ENCODE measurements at regions not wholly inside any gene's neighbourhood (a gene's known extent, or its start where the extent isn't known, plus 50 kb on each side); places are given as distances from the start of the nearest gene placed in this dataset.
"Not testable (repeated sequence)": the region's sequence is repeated elsewhere in the genome, so short reads cannot be mapped to it uniquely, and the experiment has no call there.

GRCh38 chr7:25603427-25603740 lies 375.1 kb upstream of the NPVF start:
- not testable (repeated sequence) for H3K36me3 Mint-ChIP-seq; ATAC-seq (replicated peaks); H3K27me3 Mint-ChIP-seq; DNase-seq; H3K9me3 Mint-ChIP-seq; H3K4me1 Mint-ChIP-seq; H3K27ac Mint-ChIP-seq
- peak overlapping the region; percentile 67 to 74 for H3K4me3 Mint-ChIP-seq

GRCh38 chr7:25611196-25611595 lies 382.9 kb upstream of the NPVF start:
- no peaks in the 10 kb centered on the region for H3K27me3 Mint-ChIP-seq
- no peak for DNase-seq
- H3K27ac Mint-ChIP-seq, result no peak overlapping the region
- peaks cover 12 to 15% of the 10 kb centered on the region in 2 donors for H3K9me3 Mint-ChIP-seq
- no peak for ATAC-seq (replicated peaks)
- no peak overlapping the region for H3K4me3 Mint-ChIP-seq
- peaks cover 20 to 25% of the 10 kb centered on the region in 2 donors for H3K4me1 Mint-ChIP-seq
- H3K36me3 Mint-ChIP-seq, result peaks cover 12 to 14% of the 10 kb centered on the region in 2 donors

- H3K4me3 Mint-ChIP-seq, result no peak overlapping the region
- DNase-seq (no peak), ATAC-seq (replicated peaks) (no peak)
- peaks cover 12 to 14% of the 10 kb centered on the region in 2 donors for H3K36me3 Mint-ChIP-seq
- no peaks in the 10 kb centered on the region for H3K27me3 Mint-ChIP-seq
- peaks cover 33 to 51% of the 10 kb centered on the region in 2 donors for H3K4me1 Mint-ChIP-seq
- no peak overlapping the region for H3K27ac Mint-ChIP-seq
- peaks cover 12 to 15% of the 10 kb centered on the region in 2 donors for H3K9me3 Mint-ChIP-seq
These were observed 385.6 kb upstream of the NPVF start for GRCh38 chr7:25613912-25614311.

GRCh38 chr7:25614415-25614814 lies 386.1 kb upstream of the NPVF start:
- H3K27me3 Mint-ChIP-seq, result no peaks in the 10 kb centered on the region
- ATAC-seq (replicated peaks), result no peak
- no peak for DNase-seq
- H3K4me3 Mint-ChIP-seq, result peak overlapping the region in 1 of 2 donors; percentile 15
- no peak overlapping the region for H3K27ac Mint-ChIP-seq
- H3K4me1 Mint-ChIP-seq, result peaks cover 33 to 56% of the 10 kb centered on the region in 2 donors
- H3K36me3 Mint-ChIP-seq, result peaks cover 12 to 14% of the 10 kb centered on the region in 2 donors
- peaks cover 12 to 15% of the 10 kb centered on the region in 2 donors for H3K9me3 Mint-ChIP-seq

GRCh38 chr7:25615003-25615402 lies 386.7 kb upstream of the NPVF start:
- Mint-ChIP-seq H3K9me3 (peaks cover 12 to 15% of the 10 kb centered on the region in 2 donors), H3K4me1 (peaks cover 35 to 62% of the 10 kb centered on the region in 2 donors), H3K36me3 (peaks cover 12 to 14% of the 10 kb centered on the region in 2 donors), H3K27me3 (no peaks in the 10 kb centered on the region), H3K27ac (no peak overlapping the region), H3K4me3 (peak overlapping the region in 1 of 2 donors; percentile 19)
- DNase-seq (no peak), ATAC-seq (replicated peaks) (peak; percentile 39 to 56)

- peak overlapping the region; percentile 48 to 55 for H3K4me3 Mint-ChIP-seq
- no peaks in the 10 kb centered on the region for H3K27me3 Mint-ChIP-seq
- H3K36me3 Mint-ChIP-seq, result peaks cover 12 to 14% of the 10 kb centered on the region in 2 donors
- ATAC-seq (replicated peaks) (peak; percentile 50 to 66), DNase-seq (no peak)
- peaks cover 40 to 68% of the 10 kb centered on the region in 2 donors for H3K4me1 Mint-ChIP-seq
- H3K9me3 Mint-ChIP-seq, result peaks cover 12 to 15% of the 10 kb centered on the region in 2 donors
- H3K27ac Mint-ChIP-seq, result no peak overlapping the region
These were observed 387.3 kb upstream of the NPVF start for GRCh38 chr7:25615593-25615992.

- no peak overlapping the region for H3K27ac Mint-ChIP-seq
- H3K36me3 Mint-ChIP-seq, result peaks cover 7% of the 10 kb centered on the region in 2 donors
- DNase-seq, result no peak
- peaks cover 8 to 9% of the 10 kb centered on the region in 2 donors for H3K9me3 Mint-ChIP-seq
- peaks cover 46 to 81% of the 10 kb centered on the region in 2 donors for H3K4me1 Mint-ChIP-seq
- no peak overlapping the region for H3K4me3 Mint-ChIP-seq
- no peaks in the 10 kb centered on the region for H3K27me3 Mint-ChIP-seq
- no peak for ATAC-seq (replicated peaks)
These were observed 388.9 kb upstream of the NPVF start for GRCh38 chr7:25617214-25617613.

GRCh38 chr7:25617673-25618072 lies 389.4 kb upstream of the NPVF start:
- Mint-ChIP-seq H3K9me3 (peaks cover 6 to 7% of the 10 kb centered on the region in 2 donors), H3K27me3 (no peaks in the 10 kb centered on the region), H3K4me3 (no peak overlapping the region), H3K27ac (no peak overlapping the region), H3K36me3 (peaks cover 6% of the 10 kb centered on the region in 2 donors), H3K4me1 (peaks cover 48 to 81% of the 10 kb centered on the region in 2 donors)
- no peak for ATAC-seq (replicated peaks)
- DNase-seq, result no peak

GRCh38 chr7:25619381-25619780 lies 391.1 kb upstream of the NPVF start:
- DNase-seq (no peak), ATAC-seq (replicated peaks) (no peak)
- Mint-ChIP-seq H3K4me1 (peaks cover 44 to 75% of the 10 kb centered on the region in 2 donors), H3K27me3 (no peaks in the 10 kb centered on the region), H3K4me3 (no peak overlapping the region), H3K9me3 (no peaks in the 10 kb centered on the region), H3K27ac (no peak overlapping the region), H3K36me3 (no peaks in the 10 kb centered on the region)

GRCh38 chr7:25619963-25620799 lies 391.9 kb upstream of the NPVF start:
- Mint-ChIP-seq H3K27me3 (no peaks in the 10 kb centered on the region), H3K36me3 (no peaks in the 10 kb centered on the region), H3K4me3 (peak overlapping the region; percentile 70 to 77), H3K9me3 (no peaks in the 10 kb centered on the region), H3K4me1 (peaks cover 43 to 73% of the 10 kb centered on the region in 2 donors), H3K27ac (peak overlapping the region; percentile 95)
- DNase-seq, result peak; percentile 16
- ATAC-seq (replicated peaks), result peak; percentile 86

- Mint-ChIP-seq H3K36me3 (no peaks in the 10 kb centered on the region), H3K9me3 (no peaks in the 10 kb centered on the region), H3K27ac (no peak overlapping the region), H3K27me3 (no peaks in the 10 kb centered on the region), H3K4me3 (no peak overlapping the region), H3K4me1 (peaks cover 39 to 69% of the 10 kb centered on the region in 2 donors)
- DNase-seq (no peak), ATAC-seq (replicated peaks) (no peak)
These were observed 393.7 kb upstream of the NPVF start for GRCh38 chr7:25621993-25622392.

- Mint-ChIP-seq H3K36me3 (no peaks in the 10 kb centered on the region), H3K4me1 (peaks cover 33 to 64% of the 10 kb centered on the region in 2 donors)
These were observed 394.4 kb upstream of the NPVF start for GRCh38 chr7:25622695-25623094.

GRCh38 chr7:25624051-25624450 lies 395.8 kb upstream of the NPVF start:
- Mint-ChIP-seq H3K4me3 (no peak overlapping the region), H3K36me3 (no peaks in the 10 kb centered on the region), H3K9me3 (no peaks in the 10 kb centered on the region), H3K4me1 (peaks cover 29 to 54% of the 10 kb centered on the region in 2 donors), H3K27me3 (no peaks in the 10 kb centered on the region), H3K27ac (no peak overlapping the region)
- ATAC-seq (replicated peaks) (no peak), DNase-seq (no peak)

More at GRCh38 chr7:25622695-25623094, 394.4 kb upstream of the NPVF start:
- Mint-ChIP-seq H3K9me3 (no peaks in the 10 kb centered on the region), H3K4me3 (no peak overlapping the region), H3K27ac (no peak overlapping the region), H3K27me3 (no peaks in the 10 kb centered on the region)
- ATAC-seq (replicated peaks), result no peak
- DNase-seq, result no peak

- no peaks in the 10 kb centered on the region for H3K9me3 Mint-ChIP-seq
- H3K27me3 Mint-ChIP-seq, result no peaks in the 10 kb centered on the region
- no peaks in the 10 kb centered on the region for H3K36me3 Mint-ChIP-seq
- DNase-seq (no peak), ATAC-seq (replicated peaks) (peak in 1 of 2 donors; percentile 8)
- peak overlapping the region; percentile 81 for H3K27ac Mint-ChIP-seq
- peaks cover 29 to 46% of the 10 kb centered on the region in 2 donors for H3K4me1 Mint-ChIP-seq
- H3K4me3 Mint-ChIP-seq, result peak overlapping the region; percentile 58 to 71
These were observed 396.5 kb upstream of the NPVF start for GRCh38 chr7:25624833-25625232.

Measured in stimulated activated naive B cell treated with anti-CD40 and anti-IgM and Interleukin-4, amounts not matched to agents 10 μg/mL and 1 μg/mL and 100 μg/mL, for 72 hours (primary cell).